ENCODE measurements at regions not wholly inside any gene's neighbourhood (a gene's known extent, or its start where the extent isn't known, plus 50 kb on each side); places are given as distances from the start of the nearest gene placed in this dataset.

DNA sequence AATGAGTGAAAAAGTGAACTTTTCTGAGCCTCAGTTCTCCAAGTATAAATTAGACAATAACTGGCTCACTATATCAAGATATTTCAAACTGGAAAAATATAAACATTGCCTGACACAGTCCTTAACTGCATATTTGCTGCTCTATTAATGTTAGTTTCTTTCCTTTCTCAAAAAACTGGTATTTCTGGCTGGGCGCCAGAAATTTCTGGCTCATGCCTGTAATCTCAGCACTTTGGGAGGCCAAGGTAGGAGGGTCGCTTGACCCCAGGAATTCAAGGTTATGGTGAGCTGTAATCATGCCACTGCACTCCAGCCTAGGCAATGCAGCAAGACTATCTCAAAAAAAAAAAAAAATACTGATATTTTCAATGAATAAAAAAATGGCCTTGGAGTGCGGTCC lies 227.0 kb downstream of the MAGEB17 start:
- POLR2A ChIA-PET (ENCODE audit: low non-redundant PET) = no interaction called here
- BruUV-seq (replicated peaks) = no TSS peak
- TF ChIP-seq EZH2 (IDR thresholded peaks at IDR 0.05; ENCODE audit: borderline replicate concordance, low read depth, low read length, poor library complexity, severe bottlenecking) = no peak
- TF ChIP-seq, protein P1, sequence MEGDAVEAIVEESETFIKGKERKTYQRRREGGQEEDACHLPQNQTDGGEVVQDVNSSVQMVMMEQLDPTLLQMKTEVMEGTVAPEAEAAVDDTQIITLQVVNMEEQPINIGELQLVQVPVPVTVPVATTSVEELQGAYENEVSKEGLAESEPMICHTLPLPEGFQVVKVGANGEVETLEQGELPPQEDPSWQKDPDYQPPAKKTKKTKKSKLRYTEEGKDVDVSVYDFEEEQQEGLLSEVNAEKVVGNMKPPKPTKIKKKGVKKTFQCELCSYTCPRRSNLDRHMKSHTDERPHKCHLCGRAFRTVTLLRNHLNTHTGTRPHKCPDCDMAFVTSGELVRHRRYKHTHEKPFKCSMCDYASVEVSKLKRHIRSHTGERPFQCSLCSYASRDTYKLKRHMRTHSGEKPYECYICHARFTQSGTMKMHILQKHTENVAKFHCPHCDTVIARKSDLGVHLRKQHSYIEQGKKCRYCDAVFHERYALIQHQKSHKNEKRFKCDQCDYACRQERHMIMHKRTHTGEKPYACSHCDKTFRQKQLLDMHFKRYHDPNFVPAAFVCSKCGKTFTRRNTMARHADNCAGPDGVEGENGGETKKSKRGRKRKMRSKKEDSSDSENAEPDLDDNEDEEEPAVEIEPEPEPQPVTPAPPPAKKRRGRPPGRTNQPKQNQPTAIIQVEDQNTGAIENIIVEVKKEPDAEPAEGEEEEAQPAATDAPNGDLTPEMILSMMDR (conservative IDR thresholded peaks at IDR 0.05; ENCODE audit: low read depth, low read length) = no peak

DNA sequence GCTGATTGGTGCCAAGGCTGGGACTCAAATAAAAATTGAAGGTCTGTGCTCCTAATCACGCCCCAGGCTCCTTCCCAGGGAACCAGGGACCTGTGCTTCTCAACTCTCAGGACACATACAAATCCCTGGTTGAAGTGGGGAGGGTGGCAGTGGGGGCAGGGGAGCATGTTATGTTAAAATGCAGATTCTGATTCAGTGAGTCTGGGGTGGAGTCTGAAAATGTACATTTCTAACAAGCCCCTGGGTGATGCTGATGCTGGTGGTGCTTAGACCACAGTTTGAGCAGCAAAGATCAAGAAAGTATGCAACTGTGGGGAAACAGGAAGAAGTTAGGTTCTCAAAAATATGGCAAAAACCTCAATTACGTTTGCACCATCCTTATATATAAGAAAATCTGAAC lies 236.5 kb downstream of the MAGEB17 start:
- intact Hi-C loops (cut with micrococcal nuclease; ENCODE audit: unreplicated experiment) = no loop called here
- ChIA-PET POLR2A (ENCODE audit: low non-redundant PET) (no interaction called here), CTCF (no interaction called here)
- no TSS peak for BruUV-seq (replicated peaks)
- no peak overlapping the region for H3K27ac ChIP-seq (ENCODE audit: low read depth, low read length, poor library complexity, severe bottlenecking)
- no peak for DNase-seq (ENCODE audit: low spot score)
- no peak overlapping the region for H3K4me3 ChIP-seq (ENCODE audit: low read depth, low read length, poor library complexity, severe bottlenecking)
- H3K4me1 ChIP-seq (ENCODE audit: insufficient read depth, low read length, poor library complexity, severe bottlenecking) = no peaks in the 10 kb centered on the region
- TF ChIP-seq, protein P1 (conservative IDR thresholded peaks at IDR 0.05; ENCODE audit: low read depth, low read length) = no peak
- TF ChIP-seq EZH2 (IDR thresholded peaks at IDR 0.05; ENCODE audit: borderline replicate concordance, low read depth, low read length, poor library complexity, severe bottlenecking) = no peak
- H3K36me3 ChIP-seq (ENCODE audit: insufficient read depth, low read length, poor library complexity, severe bottlenecking) = no peaks in the 10 kb centered on the region
- no peaks in the 10 kb centered on the region for H3K9me3 ChIP-seq (ENCODE audit: low read depth, low read length, poor library complexity, severe bottlenecking)
- no peaks in the 10 kb centered on the region for H3K27me3 ChIP-seq (replicated peaks; ENCODE audit: insufficient read depth, low read depth, low read length, poor library complexity)

More for the DNA sequence above, 227.0 kb downstream of the MAGEB17 start:
- DNase-seq (ENCODE audit: low spot score) = no peak
- Histone ChIP-seq H3K4me3 (ENCODE audit: low read depth, low read length, poor library complexity, severe bottlenecking) (no peak overlapping the region), H3K27ac (ENCODE audit: low read depth, low read length, poor library complexity, severe bottlenecking) (no peak overlapping the region), H3K36me3 (ENCODE audit: insufficient read depth, low read length, poor library complexity, severe bottlenecking) (no peaks in the 10 kb centered on the region), H3K4me1 (ENCODE audit: insufficient read depth, low read length, poor library complexity, severe bottlenecking) (no peaks in the 10 kb centered on the region), H3K9me3 (ENCODE audit: low read depth, low read length, poor library complexity, severe bottlenecking) (no peaks in the 10 kb centered on the region), H3K27me3 (replicated peaks; ENCODE audit: insufficient read depth, low read depth, low read length, poor library complexity) (peaks cover 4% of the 10 kb centered on the region)
- intact Hi-C loops (cut with micrococcal nuclease; ENCODE audit: unreplicated experiment) = no loop called here
- CTCF ChIA-PET = interaction anchor here (0.6 kb wide), 1 partner anchor 1946 kb away, joined by 3 read pairs; no protein-coding TSS in a partner anchor

DNA sequence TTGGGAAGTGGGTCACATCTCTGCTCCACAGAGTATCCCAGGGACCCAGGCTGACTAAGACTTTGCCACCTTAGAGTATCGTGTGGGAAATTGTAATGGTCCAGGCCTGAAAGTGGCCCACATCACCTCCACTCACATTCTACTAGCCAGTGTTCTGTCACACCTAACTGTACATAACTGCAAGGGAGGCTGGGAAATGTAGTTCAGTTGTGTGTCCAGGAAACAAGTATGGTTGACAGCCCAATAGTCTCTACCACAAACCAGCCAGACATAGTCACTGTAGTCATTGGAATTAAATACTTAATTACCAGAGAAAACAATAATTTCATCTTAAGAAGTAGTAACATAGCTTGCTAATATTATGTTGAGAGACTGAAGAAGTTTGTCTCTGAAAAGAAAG lies 233.4 kb upstream of the S100G start:
- Histone ChIP-seq H3K4me1 (ENCODE audit: insufficient read depth, low read length, poor library complexity, severe bottlenecking) (no peaks in the 10 kb centered on the region), H3K27me3 (replicated peaks; ENCODE audit: insufficient read depth, low read depth, low read length, poor library complexity) (no peaks in the 10 kb centered on the region), H3K36me3 (ENCODE audit: insufficient read depth, low read length, poor library complexity, severe bottlenecking) (no peaks in the 10 kb centered on the region), H3K9me3 (ENCODE audit: low read depth, low read length, poor library complexity, severe bottlenecking) (no peaks in the 10 kb centered on the region), H3K27ac (ENCODE audit: low read depth, low read length, poor library complexity, severe bottlenecking) (no peak overlapping the region), H3K4me3 (ENCODE audit: low read depth, low read length, poor library complexity, severe bottlenecking) (no peak overlapping the region)
- ChIA-PET CTCF (interaction anchor here (0.5 kb wide), 1 partner anchor 158 kb away, joined by 5 read pairs; no protein-coding TSS in a partner anchor), POLR2A (ENCODE audit: low non-redundant PET) (no interaction called here)
- intact Hi-C loops (cut with micrococcal nuclease; ENCODE audit: unreplicated experiment) = no loop called here
- TF ChIP-seq EZH2 (IDR thresholded peaks at IDR 0.05; ENCODE audit: borderline replicate concordance, low read depth, low read length, poor library complexity, severe bottlenecking) = no peak
- TF ChIP-seq, protein P1 (conservative IDR thresholded peaks at IDR 0.05; ENCODE audit: low read depth, low read length) = no peak
- DNase-seq (ENCODE audit: low spot score) = no peak
- BruUV-seq (replicated peaks) = no TSS peak

Measured in A673 (cell line).